OCI-LY3 (cell line): ENCODE measurements at regions not wholly inside any gene's neighbourhood (a gene's known extent, or its start where the extent isn't known, plus 50 kb on each side); places are given as distances from the start of the nearest gene placed in this dataset.
"Not testable (repeated sequence)": the region's sequence is repeated elsewhere in the genome, so short reads cannot be mapped to it uniquely, and the experiment has no call there.

Source experiments
- H2AFZ ChIP-seq: fragments of 200-600, 300-600 bp; shearing (Covaris generic); 2 replicates; pipeline ENCODE4 v1.6.0; 2014; ENCODE audit warnings: antibody characterized with exemption, low read depth, low read length
- H3K27ac ChIP-seq: fragments of 200-600, 300-600 bp; sonication (generic); 2 replicates; pipeline ENCODE4 v1.5.1; 2014; ENCODE audit warnings: mild to moderate bottlenecking, low read length, moderate library complexity, mixed read lengths
- H3K27me3 ChIP-seq: fragments of 200-600, 300-600 bp; sonication (generic); 2 replicates; pipeline ENCODE4 v1.6.1; 2014; ENCODE audit warnings: low read depth, low read length, mixed read lengths
- H3K36me3 ChIP-seq: fragments of 200-600, 300-600 bp; sonication (generic); replicated peaks from 2 replicates; pipeline ENCODE3; 2014; ENCODE audit warnings: low read depth, low read length, mixed read lengths
- H3K4me1 ChIP-seq: fragments of 300-600, 200-600 bp; sonication (generic); 2 replicates; pipeline ENCODE4 v1.6.1; 2014; ENCODE audit warnings: low read length, mixed read lengths
- H3K4me2 ChIP-seq: fragments of 200-600, 300-600 bp; sonication (generic); 2 replicates; pipeline ENCODE4 v1.6.1; 2014; ENCODE audit warnings: low read length, mixed read lengths
- H3K4me3 ChIP-seq: fragments of 300-600, 200-600 bp; sonication (generic); 2 replicates; pipeline ENCODE4 v1.5.1; 2014; ENCODE audit warnings: antibody characterized with exemption, mild to moderate bottlenecking, low read length, moderate library complexity
- H3K79me2 ChIP-seq: fragments of 300-600, 200-600 bp; shearing (Covaris generic); 2 replicates; pipeline ENCODE4 v1.6.1; 2014; ENCODE audit warnings: mild to moderate bottlenecking, low read length, mixed read lengths
- H3K9ac ChIP-seq: fragments of 300-600, 200-600 bp; shearing (Covaris generic); 2 replicates; pipeline ENCODE4 v1.6.0; 2014; ENCODE audit warnings: mild to moderate bottlenecking, low read length, moderate library complexity
- H3K9me3 ChIP-seq: fragments of 200-600, 300-600 bp; shearing (Covaris generic); 2 replicates; pipeline ENCODE4 v1.6.1; 2014; ENCODE audit warnings: low read length, mixed read lengths; ENCODE audit not compliant: insufficient read depth
- H4K20me1 ChIP-seq: fragments of 200-600, 300-600 bp; sonication (generic); 2 replicates; pipeline ENCODE4 v1.6.1; 2016; ENCODE audit warnings: low read length, mixed read lengths; ENCODE audit not compliant: insufficient read depth
- EZH2phosphoT487 ChIP-seq: fragments of 200-600 bp; shearing (Covaris generic); IDR thresholded peaks from 2 replicates; pipeline ENCODE4 v1.6.1; 2018; ENCODE audit warnings: antibody characterized with exemption, mixed run types, low read depth
- TF ChIP-seq, protein P1 (sequence below): fragments of 200-600, 300-600 bp; sonication (generic); IDR thresholded peaks from 2 replicates; pipeline ENCODE4 v1.5.1; 2014; ENCODE audit warnings: antibody characterized with exemption, low read length, low read depth

DNA sequence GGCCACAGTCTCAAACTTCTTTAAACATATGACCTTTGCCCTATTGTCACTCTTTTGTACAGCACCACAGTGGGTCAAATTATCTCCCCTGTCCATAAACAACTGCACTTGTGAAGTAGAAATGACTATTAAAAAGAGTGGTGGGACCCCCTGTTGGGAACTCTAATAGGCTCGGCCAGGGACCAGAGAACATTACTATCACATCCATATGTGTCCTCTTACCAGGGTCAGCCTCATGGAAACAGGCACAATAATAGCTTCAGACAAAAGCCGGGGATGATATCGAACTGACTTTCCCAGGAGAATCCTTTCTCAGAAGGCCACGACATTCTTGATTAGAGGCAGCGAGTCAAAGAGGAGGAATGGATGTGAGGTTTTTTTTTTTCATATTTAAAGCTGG, 96.6 kb downstream of the NKX2-1 start:
- H3K79me2 ChIP-seq, result no peaks in the 10 kb centered on the region
- no peak overlapping the region for H3K4me3 ChIP-seq
- no peak overlapping the region for H3K27ac ChIP-seq
- H3K4me1 ChIP-seq, result no peaks in the 10 kb centered on the region
- no peaks in the 10 kb centered on the region for H4K20me1 ChIP-seq
- H3K9ac ChIP-seq, result no peak overlapping the region
- no peaks in the 10 kb centered on the region for H3K36me3 ChIP-seq
- no peak for TF ChIP-seq EZH2phosphoT487
- TF ChIP-seq, protein P1, sequence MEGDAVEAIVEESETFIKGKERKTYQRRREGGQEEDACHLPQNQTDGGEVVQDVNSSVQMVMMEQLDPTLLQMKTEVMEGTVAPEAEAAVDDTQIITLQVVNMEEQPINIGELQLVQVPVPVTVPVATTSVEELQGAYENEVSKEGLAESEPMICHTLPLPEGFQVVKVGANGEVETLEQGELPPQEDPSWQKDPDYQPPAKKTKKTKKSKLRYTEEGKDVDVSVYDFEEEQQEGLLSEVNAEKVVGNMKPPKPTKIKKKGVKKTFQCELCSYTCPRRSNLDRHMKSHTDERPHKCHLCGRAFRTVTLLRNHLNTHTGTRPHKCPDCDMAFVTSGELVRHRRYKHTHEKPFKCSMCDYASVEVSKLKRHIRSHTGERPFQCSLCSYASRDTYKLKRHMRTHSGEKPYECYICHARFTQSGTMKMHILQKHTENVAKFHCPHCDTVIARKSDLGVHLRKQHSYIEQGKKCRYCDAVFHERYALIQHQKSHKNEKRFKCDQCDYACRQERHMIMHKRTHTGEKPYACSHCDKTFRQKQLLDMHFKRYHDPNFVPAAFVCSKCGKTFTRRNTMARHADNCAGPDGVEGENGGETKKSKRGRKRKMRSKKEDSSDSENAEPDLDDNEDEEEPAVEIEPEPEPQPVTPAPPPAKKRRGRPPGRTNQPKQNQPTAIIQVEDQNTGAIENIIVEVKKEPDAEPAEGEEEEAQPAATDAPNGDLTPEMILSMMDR, result no peak
- H3K9me3 ChIP-seq, result no peaks in the 10 kb centered on the region
- no peak overlapping the region for H3K4me2 ChIP-seq
- H2AFZ ChIP-seq, result no peak overlapping the region
- H3K27me3 ChIP-seq, result no peaks in the 10 kb centered on the region

DNA sequence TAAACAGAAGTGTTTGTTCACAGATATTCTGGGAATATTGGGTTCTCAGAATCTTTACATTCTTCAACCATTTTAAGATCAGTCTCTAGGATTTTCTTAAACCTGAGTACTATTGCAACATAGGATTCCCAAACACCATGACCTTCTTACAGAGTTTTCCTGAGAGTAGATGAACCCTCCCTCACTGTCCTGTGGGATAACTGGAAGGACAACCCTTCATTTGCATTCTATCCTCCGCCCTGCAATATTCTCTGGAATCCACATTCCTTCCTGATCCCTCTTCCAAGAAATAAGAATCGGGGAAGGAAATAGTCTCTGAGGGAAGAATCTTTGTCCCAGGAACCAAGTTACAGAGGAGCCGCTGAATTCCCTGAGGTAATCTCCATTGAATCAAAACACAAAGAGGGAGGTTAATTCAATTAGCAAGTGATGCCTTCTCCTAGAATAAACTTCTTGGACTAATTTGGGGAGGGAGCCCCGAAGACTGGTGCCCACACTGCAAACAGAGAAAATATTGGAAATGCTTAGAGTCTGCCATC, 99.8 kb upstream of the MBIP start:
- Histone ChIP-seq H3K27me3 (no peaks in the 10 kb centered on the region), H4K20me1 (no peaks in the 10 kb centered on the region), H3K4me2 (no peak overlapping the region), H3K36me3 (no peaks in the 10 kb centered on the region), H3K4me3 (no peak overlapping the region), H3K4me1 (no peaks in the 10 kb centered on the region), H2AFZ (no peak overlapping the region), H3K9me3 (no peaks in the 10 kb centered on the region), H3K9ac (no peak overlapping the region), H3K27ac (no peak overlapping the region), H3K79me2 (no peaks in the 10 kb centered on the region)
- TF ChIP-seq, protein P1, result no peak
- no peak for TF ChIP-seq EZH2phosphoT487

DNA sequence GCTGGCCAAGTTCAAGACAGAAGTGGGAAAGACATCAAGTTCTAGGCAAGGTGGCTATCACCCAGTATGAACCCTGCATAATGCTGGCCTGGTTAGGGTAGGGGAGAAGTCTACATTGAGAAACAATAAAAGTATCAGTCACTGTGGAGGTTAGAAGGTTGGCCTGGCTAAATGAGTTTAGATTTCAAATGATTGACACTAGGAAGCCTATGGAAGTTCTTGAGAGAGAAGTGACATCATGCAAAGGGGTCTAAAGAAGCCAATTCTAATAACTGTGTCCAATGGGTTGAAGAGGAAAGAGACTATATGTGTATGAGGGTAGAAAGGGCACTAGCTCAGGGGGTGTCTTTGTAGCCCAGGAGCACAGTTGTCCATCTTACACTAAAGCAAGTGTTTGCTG, 98.5 kb upstream of the MBIP start:
- H3K4me3 ChIP-seq, result no peak overlapping the region
- H3K4me2 ChIP-seq, result no peak overlapping the region
- no peaks in the 10 kb centered on the region for H3K9me3 ChIP-seq
- no peaks in the 10 kb centered on the region for H4K20me1 ChIP-seq
- TF ChIP-seq EZH2phosphoT487, result no peak
- TF ChIP-seq, protein P1, result no peak
- no peak overlapping the region for H2AFZ ChIP-seq
- H3K79me2 ChIP-seq, result no peaks in the 10 kb centered on the region
- H3K4me1 ChIP-seq, result no peaks in the 10 kb centered on the region
- H3K36me3 ChIP-seq, result no peaks in the 10 kb centered on the region
- no peak overlapping the region for H3K27ac ChIP-seq
- no peak overlapping the region for H3K9ac ChIP-seq
- no peaks in the 10 kb centered on the region for H3K27me3 ChIP-seq

DNA sequence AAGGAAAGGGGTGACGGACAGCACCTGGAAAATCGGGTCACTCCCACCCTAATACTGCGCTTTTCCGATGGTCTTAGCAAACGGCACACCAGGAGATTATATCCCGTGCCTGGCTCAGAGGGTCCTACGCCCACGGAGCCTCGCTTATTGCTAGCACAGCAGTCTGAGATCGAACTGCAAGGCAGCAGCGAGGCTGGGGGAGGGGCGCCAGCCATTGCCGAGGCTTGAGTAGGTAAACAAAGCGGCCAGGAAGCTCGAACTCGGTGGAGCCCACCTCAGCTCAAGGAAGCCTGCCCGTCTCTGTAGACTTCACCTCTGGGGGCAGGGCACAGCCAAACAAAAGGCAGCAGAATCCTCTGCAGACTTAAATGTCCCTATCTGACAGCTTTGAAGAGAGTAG, 91.5 kb upstream of the MBIP start:
- not testable (repeated sequence) for H3K27ac ChIP-seq, H3K79me2 ChIP-seq, H3K27me3 ChIP-seq, H4K20me1 ChIP-seq, H3K4me2 ChIP-seq, H3K9ac ChIP-seq, H3K36me3 ChIP-seq, H3K4me3 ChIP-seq, H3K9me3 ChIP-seq, H2AFZ ChIP-seq, H3K4me1 ChIP-seq

DNA sequence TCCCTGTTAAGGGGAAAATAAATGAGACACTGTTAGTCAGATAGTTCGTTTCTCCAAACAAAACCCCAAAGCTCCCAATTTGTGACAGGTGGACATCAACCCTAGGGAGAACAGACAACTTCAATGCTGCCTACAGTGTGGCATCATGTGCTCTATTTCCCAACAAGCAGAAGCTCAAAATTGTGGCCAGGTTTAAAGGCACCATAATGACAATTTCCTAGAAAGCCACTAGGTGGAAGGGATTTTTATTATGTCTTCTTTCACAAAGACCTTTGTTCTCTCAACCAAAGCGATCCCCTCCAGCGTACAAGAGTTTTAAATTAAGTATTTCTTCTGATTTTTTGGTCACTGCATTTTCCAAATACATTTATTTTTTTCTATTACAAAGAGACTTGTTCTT, 88.0 kb upstream of the MBIP start:
- Histone ChIP-seq H3K4me1 (peaks cover 15% of the 10 kb centered on the region), H3K9me3 (no peaks in the 10 kb centered on the region), H3K27ac (no peak overlapping the region), H3K4me3 (no peak overlapping the region), H3K4me2 (no peak overlapping the region), H2AFZ (no peak overlapping the region), H3K27me3 (no peaks in the 10 kb centered on the region), H4K20me1 (no peaks in the 10 kb centered on the region), H3K36me3 (no peaks in the 10 kb centered on the region), H3K9ac (no peak overlapping the region), H3K79me2 (no peaks in the 10 kb centered on the region)
- no peak for TF ChIP-seq EZH2phosphoT487
- TF ChIP-seq, protein P1, result no peak
